CD4-positive, alpha-beta T cell treated with Interleukin-6 at 100 ng/mL for 8 hours (primary cell): ENCODE measurements at regions not wholly inside any gene's neighbourhood (a gene's known extent, or its start where the extent isn't known, plus 50 kb on each side); places are given as distances from the start of the nearest gene placed in this dataset.
"Not testable (repeated sequence)": the region's sequence is repeated elsewhere in the genome, so short reads cannot be mapped to it uniquely, and the experiment has no call there.

ENCODE experiments used
- DNase-seq: peaks from one replicate; pipeline ENCODE4 v3.0.0-alpha.2; 2020; ENCODE audit warnings: mixed read lengths, low spot score

DNA sequence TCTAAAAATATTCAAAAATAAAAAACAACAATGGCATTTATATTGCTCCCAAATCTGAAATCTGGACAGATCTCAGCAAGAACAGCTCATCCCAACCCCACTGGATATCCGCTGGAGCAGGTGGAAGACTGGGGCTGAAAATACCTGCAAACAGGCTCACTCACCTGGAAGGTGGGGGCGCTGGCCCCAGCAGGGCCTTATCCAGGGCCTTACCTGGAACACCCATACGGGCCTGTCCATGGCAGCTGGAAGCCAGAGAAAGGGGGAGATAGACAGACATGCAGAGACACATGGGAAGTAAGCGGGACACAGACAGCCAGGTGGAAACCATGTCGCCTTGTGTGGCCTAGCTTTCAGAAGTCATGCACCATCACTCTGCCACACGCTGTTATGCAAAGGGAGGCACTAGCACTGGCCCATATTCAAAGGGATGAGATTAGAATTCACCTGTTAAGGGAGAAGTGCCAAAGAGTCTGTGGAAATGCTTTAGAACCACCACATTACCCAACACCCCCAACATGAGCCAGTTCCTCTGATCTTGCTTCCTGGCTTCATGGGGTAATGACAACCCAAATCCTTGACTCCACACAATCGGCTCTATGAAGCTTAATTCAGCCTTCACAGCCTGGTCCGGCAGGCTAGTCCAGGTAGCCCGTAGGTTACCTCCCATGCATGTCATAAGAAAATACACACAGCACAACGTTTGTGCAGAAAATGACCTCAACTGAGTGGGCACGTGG is 99.0 kb upstream of the CDYL start:
- DNase-seq: no peak

DNA sequence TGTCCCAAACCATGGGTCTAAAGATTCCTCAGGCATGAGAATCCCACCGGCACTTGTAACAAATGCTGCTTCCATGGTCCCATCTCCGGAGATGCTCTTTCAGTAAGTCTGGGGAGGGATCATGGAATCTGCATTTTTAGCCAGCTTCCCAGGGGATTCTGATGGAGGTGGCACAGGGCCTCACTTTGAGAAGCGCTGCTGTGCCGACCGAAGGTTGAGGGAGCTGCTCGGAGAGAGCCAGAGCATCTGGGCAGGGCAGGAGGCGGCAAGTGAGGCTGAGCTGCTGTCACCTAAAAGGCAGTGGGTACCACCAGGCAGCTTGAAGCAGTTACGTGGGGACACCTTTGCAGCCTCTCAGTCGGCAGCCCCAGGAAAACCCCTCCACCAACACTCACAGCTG is 100.2 kb upstream of the CDYL start:
- DNase-seq: no peak

DNA sequence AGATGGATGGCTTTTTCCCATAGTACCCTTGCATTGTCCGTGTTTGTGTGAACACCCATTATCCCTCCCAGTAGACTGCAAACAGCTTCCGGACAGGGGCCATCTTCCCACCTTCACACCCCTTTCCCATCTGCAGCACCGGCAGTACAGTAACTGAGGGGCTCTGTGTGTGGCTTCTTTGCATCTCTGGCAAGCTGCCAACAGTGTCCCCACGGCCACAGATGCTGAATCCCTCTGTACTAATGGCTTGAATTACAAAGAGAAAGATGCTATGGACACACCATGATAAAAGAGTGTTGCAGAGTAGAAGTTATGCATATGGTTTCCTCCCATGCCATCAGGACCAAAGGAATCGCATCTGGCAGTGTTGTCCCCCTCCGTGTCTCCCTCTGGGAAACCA is 101.1 kb upstream of the CDYL start:
- DNase-seq: no peak

DNA sequence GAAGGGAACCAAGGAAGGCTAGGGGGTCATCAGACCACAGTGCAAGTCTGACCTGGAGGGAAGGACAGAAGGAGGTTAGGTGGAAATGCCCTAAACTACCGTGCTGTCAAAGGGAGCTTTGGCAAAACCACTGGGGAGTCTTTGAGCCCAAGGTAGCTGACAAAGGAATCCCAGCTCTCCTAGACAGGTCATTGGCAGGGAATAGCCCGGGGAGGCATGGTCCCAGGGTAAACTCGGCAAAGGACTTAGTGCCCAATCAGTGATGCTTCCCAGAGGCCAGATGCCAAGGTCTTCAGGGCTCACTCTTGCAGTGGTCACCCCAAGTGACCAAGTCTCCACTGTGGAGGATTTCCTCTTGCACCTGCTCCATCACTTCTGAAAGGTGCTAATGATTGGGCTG is 102.3 kb upstream of the CDYL start:
- no peak for DNase-seq

DNA sequence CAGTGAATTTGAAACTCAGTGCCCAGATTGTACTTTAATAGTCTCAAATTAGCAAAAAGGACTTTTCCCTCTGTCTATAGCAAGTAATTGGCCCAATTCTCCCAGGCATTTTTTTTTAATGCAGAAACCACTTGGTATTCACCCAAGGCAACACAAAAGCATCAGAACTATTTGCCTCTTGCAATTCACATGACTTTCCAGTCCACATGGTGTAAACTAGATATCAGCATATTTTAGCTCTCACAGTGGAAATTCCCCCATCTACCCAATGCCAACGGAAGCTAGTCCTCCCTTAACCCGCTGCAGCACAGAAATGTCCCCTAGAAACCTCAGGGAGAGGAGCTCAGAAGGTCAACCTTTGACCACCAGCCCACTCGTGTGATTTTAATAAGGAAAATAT is 103.4 kb upstream of the CDYL start:
- DNase-seq: no peak

DNA sequence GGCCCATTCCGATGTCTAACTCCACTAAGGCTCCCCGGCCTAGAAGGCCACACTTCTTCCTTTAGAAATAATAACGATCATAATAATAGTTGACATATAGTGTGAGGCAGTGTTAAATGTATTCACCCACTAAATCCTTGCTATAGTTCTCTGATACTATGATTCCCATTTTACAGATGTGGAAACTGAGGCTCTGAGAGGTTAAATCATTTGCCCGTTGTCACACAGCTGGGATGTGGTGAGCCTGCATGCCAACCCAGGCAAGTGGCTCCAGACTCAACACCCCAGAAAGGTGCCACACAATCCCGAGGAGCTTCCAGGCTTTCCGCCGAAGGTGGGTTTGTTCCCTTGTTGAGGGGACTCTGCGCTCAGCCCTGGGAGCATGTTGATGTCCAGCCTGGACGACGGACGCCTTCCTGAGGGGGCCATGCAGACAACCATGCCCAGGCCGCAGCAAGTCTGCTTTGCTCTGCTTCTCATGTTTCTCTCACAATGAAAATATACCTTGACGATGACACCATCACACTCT is 104.6 kb upstream of the CDYL start:
- DNase-seq: no peak

DNA sequence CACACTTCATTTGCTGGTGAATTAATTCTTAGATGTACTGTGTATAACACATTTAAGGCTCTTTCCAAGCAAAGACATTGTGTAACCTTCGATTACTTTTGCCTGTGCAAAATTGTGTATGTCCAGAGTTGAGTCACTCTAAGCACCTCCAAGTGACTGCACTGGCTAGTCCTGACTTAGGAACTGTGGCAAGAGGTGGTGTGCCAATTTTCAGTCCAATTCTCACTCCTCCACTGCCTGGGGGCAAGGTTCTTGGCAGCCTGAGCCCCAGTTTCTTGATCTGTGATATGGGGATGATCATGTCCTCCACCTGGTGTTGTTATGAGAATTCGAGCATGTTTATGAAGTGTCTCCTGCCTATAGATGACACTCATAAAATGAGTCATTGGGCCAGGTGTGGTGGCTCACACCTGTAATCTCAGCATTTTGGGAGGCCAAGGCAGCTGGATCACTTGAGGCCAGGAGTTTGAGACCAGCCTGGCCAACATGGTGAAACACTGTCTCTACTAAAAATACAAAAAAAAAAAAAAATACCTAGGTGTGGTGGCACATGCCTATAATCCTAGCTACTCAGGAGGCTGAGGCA is 105.3 kb upstream of the CDYL start:
- DNase-seq: no peak

DNA sequence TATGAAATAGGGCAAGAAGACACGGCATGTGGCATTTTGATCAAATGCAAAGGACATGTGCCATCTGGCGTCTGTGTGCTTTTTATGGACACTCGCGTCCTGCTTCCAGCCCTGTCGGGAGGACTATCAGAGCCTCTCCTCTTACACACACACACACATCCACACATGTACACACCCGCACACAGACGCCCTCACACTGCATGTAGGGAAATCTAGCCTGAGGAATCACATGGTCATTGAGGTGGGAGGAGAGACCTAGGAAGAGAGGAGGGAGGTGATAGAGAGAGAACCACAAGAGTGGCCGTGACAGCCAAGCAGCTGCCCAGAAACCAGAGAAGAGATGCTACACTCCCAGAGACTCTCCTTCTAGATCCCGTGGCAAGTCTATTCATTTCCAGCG is 105.9 kb upstream of the CDYL start:
- no peak for DNase-seq

DNA sequence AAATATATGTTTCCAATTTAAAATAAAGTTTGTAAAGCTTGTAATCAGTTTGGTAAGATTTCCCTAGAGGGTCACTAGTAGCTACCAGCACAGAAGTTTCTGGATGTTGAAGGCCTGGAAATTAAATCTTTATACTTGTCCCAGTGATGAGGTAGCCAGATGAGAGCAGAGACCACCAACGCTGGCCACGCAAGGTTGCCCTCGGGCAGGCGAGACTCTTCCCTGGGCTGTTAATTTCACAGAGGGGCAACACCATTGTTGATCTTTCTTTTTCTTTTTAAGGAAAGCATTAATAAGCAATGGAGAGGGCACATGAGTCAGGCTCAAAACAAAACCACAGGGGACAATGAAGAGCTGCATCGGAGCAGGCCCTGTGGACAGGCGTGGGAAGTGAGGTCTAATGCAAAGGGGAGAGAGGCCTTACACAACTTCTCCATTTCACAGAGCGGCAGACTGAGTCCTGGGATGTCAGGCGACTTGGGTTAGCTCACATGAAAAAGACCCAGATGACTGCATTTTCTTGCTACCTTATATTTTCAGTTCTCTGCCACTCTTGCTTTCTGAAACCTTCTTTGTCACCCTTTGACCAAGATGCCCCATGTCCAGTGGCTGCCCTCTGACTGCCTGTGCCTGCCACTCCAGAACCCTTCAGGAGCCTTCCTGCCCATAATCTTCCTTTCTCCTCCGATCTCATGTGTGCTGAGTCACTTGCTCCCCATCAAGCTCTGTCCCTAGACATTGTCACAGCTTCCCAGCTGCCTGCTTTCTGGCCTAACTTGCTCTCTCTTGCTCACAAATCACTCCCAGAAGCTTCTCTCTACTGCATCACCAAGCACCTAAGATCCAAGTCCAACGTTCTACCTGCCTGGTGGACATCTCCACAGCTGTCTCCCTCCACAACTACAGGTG is 107.7 kb upstream of the CDYL start:
- DNase-seq: no peak

DNA sequence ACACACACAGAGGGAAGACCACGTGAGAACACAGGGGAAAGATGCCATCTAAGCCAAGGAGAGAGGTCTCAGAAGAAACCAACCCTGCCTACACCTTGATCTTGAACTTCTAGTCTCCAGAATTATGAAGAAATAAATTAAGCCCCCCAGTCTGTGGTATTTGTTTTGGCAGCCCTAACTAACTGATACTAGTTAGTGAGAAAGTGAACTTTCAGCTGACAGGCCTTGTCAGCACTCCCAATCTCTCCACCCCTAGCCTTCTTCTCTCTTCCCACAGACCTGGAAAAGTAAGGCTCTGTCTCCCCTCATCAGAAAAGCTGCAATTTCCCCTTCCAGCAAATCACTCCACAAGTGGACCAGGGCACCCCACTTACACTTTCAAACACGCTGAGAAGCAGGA is 108.6 kb upstream of the CDYL start:
- DNase-seq: no peak

DNA sequence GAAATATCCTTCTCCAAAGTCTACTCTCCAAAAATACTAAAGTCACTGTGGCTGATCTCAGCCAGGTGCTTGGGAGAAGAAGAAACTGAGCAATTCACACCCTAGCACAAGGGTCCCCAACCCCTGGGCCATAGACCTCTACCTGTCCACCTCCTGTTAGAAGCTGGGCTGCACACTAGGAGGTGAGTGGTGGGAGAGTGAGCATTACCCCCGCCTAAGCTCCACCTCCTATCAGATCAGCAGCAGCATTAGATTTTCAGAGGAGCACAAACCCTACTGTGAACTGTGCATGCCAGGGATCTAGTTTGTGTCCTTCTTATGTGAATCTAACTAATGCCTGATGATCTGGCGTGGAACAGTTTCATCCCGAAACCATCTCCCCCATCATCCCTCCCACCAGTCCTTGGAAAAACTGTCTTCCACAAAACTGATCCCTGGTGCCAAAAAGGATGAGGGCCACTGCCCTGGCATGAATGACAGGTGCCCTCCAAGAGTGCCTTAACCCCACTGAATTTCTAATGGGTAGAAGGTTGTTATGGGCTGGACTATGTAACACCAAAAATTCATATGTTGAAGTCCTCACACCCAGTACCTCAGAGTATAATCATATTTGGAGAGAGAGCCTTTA is 109.2 kb upstream of the CDYL start:
- DNase-seq: no peak

DNA sequence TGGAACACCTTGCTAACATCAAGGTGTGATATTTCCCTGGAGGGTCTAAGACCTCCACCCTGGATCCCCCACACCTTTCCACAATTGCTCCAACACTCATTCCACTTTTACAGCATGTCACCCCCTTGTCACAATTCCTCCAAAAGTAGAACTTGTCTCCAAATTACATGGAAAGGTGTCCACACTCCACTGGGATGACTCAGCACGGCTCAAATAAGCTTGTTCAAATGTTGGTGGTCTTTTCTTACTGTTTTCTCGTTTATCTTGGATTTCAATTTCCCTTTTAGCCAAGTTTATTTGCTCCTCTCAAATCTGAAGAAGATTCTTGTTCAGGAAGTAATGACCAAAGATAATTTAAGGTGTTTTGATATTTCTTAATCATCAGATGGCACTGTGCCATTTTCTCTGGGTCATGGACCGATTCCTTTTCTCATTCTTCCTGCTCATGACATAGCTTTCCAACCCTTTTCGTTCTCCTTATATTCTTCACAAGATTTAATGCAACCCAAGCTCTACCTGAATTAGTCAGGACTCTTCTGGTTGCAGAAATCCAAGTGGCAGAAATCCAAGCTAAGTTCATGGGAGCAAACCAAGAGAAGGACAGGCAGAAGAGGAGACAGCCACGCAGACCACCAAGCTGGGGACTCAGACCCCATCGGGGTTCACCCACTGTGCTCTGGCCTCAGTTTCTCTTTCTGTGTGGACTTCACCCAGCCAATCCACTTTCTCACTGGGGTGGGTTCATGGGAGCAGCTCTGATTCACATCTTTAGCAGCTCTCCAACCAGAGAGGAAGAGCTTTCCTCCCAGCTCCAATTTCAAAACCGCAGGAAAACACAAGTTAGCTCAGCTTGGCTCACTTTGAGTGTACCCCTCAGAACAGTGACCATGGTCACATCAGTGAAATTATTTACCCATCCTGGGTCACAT is 110.5 kb upstream of the CDYL start:
- no peak for DNase-seq

DNA sequence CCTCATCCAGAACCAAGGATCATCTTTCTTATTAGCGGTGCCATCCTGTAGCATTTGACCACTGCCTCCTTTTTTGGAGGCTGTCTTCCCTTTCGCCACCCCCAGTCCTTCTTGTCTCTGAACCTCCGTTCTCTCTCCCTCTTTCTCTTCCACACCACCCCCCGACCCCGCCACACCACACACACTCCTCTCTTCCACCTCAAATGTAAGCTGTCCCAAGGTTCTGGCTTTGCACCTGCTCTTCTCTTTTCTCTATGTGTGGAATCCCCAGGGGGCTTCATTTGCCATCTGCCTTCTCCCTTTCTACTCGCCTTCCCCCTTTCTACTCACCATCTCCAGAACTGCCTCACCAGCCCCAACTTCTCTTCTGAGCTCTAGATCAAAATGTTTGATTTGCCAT is 111.3 kb upstream of the CDYL start:
- no peak for DNase-seq

DNA sequence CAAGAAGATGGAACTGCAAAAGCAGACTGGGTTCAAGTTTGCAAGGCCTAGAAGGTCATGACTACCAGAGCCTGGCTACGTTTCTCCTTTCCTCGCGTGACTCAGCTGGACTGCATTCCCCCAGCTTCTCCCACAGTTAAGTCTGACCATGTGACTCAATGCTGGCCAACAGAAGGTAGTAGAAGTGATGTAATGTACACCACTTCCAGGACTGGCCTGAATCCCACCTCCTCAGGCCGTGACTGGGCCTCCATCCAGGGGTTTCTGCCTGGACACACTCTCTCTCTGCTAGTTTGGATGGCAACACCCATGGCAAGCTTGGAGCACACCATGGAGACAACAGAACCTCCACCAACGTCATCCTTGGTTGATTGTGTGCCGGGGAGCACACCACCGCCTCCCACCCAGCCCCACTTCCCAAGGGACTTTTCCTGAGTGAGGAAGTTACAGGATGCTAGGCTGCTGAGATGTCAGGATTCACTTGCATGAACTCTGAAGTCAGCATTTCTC is 112.0 kb upstream of the CDYL start:
- no peak for DNase-seq

DNA sequence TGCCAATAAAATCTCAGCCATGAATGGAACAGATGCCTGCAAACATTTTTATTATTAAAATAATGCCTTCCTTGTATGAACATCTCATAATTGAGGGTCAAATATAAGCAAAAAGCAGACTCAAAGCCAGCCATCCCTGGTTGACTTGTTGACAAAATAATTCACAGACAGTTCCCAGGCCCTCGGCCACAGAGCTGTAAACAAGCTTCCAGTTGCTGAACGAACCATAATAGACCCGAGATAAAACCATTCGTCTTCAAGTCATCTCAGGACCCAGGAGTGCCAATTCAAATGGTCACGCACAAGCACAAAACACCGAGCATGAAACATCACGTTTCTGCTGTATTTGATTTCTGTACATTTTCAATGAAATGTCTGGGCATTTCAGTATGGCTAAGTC is 113.3 kb upstream of the CDYL start:
- no peak for DNase-seq

DNA sequence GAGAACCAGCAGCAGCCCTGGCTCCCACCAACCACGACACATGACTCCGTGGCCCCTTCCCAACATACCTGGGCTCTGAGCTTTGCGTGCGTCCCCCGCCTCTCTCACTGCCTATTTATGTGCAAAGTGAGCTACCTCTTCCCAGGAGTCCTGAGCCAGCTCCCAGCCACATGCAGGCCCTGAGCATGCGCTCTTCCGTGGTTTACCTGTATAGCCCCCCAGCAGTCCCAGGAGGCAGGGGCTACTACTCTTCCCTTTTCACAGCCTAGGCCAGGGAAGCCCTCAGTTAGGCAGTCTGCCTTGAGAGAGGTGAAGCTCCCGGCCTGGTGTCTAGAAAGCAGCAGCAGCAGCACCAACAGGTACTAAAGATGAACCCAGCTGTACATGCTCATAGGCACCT is 114.8 kb upstream of the CDYL start:
- no peak for DNase-seq

DNA sequence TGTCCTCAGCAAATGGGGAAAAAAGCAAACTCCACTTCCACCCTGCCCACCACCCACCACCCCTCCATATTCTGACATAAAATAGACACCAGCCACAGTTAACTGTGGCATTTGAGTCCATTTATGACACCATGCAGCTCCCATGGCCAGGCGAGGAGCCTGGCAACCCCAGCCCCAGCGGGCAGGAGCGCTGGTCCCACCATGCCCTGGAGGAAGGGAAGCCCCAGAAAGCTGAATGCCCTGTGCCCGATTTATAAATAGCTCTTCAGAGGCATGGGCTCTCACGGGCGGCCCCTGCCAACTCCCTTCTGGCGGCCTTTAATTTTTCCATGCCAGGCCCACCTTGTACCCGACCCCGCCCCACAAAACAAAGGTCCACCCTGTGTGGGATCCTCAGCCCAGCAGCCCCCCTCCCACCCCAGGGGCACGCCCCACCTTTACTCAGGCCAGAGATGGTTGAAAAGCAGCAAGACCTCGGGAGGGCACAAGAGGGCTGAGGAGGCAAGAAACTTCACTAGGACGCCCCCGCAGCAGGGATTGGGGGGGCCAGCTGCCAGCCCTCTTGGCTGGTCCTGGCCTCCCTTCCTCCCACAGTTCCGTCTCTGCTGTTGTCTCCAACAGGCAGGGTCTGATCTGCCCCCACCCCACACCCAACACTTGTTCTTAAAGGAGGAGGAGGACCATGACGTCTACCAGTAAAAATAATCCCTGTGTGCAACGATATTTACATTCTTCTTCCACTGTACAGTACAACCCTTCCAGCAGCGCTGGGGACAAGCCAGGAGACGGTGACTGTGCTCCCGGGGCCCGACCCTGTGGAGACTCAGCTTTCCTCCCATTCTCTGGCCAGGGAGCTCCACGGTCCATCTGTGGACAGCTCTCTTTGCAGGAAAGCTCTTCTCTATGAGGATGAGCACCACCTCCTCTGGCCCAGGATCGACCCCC is 115.6 kb upstream of the CDYL start:
- DNase-seq: no peak

DNA sequence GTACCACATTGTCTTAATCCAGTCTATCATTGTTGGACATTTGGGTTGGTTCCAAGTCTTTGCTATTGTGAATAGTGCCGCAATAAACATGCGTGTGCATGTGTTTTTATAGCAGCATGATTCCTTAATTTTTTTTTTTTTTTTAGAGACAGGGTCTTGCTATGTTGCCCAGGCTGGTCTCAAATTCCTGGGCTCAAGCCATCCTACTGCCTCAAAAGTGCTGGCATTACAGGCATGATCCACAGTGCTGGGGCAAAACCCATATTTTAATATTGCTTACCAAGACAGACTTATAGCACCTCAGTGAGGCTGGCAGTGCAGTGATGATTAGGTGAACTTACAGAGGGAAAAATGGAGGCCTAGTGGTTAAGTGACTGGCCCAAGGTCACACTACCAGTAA is 116.5 kb upstream of the CDYL start:
- DNase-seq: not testable (repeated sequence)

DNA sequence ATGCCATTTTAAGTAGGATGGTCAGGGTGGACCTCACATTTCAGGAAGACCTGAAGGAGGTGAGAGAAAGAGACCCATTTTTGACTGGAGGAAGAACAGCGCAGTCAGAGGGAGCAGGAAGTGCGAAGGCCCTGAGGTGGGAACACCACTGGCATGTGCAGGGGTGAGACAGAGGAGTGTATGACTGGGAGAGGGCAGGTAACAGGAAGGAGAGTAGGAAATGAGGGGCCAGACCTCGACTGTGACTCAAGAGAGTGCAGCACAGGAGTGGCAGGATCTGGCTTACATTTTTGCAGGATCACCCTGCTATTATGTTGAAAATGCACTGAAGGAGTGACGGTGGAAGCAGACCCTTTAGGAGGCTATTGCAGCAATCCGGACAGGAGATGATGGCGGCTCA is 117.7 kb upstream of the CDYL start:
- no peak for DNase-seq

DNA sequence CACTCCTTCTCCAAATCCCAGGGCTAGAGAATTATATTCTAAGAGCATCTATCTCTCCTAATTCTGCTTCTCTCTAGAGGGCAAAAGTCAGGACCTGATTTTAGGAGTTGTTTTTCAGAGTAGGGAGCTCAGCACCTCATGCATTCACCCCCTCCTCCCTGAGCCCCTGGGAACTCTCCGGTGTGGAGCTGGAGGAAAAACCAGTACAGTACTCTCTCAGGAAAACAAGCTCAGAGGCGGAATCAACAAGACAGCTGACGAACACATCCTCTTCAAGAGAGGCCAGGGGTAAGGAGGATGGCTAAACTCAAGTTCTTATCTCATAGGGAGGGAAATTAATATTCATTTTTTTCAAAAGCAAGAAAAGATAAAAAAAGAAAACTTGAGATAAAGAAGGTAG is 120.1 kb upstream of the CDYL start:
- DNase-seq: no peak
